ENCODE measurements at regions not wholly inside any gene's neighbourhood (a gene's known extent, or its start where the extent isn't known, plus 50 kb on each side); places are given as distances from the start of the nearest gene placed in this dataset.

DNA sequence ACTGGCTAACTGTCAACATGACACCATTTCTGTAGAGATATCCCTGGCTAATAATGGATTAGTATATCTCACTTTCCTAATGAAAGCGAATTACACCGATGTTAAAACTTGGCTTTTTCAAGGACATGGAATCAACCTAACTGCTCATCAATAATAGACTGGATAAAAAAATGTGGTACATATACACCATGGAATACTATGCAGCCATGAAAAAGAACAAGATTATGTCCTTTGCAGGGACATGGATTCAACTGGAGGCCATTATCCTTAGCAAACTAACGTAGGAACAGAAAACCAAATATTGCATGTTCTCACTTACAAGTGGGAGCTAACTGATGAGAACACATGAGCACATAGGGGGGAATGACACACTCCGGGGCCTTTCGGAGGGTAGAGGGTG lies 62.6 kb downstream of the ZIC1 start:
- Histone ChIP-seq H3K79me2 (ENCODE audit: control insufficient read depth, insufficient read depth, low read length) (no peaks in the 10 kb centered on the region), H3K27ac (ENCODE audit: control insufficient read depth, insufficient read depth, low read length) (no peak overlapping the region), H3K4me2 (ENCODE audit: control insufficient read depth, extremely low read depth, insufficient read depth, low read depth, low read length) (no peak overlapping the region), H3K4me1 (ENCODE audit: control insufficient read depth, extremely low read depth, insufficient read depth, low read length) (no peaks in the 10 kb centered on the region), H2AFZ (ENCODE audit: control insufficient read depth, low read length) (no peak overlapping the region), H3K4me3 (ENCODE audit: control insufficient read depth in 2 of 3, extremely low read depth in 1 of 3, insufficient read depth in 2 of 3, low read depth in 1 of 3, low read length in 3 of 3) (no peak overlapping the region), H3K9me1 (ENCODE audit: control insufficient read depth, extremely low read depth, insufficient read depth, low read length) (no peaks in the 10 kb centered on the region), H4K20me1 (ENCODE audit: control insufficient read depth, extremely low read depth, insufficient read depth, low read length) (no peaks in the 10 kb centered on the region), H3K36me3 (ENCODE audit: control insufficient read depth in 2 of 2, extremely low read depth in 1 of 2, insufficient read depth in 2 of 2, low read length in 2 of 2) (no peaks in the 10 kb centered on the region), H3K27me3 (ENCODE audit: control insufficient read depth, extremely low read depth, insufficient read depth, low read length) (no peaks in the 10 kb centered on the region), H3K9ac (ENCODE audit: control insufficient read depth, extremely low read depth, insufficient read depth, low read length) (no peak overlapping the region), H3K9me3 (ENCODE audit: control insufficient read depth, low read depth, low read length) (no peaks in the 10 kb centered on the region)
- TF ChIP-seq EZH2 (IDR thresholded peaks at IDR 0.05; ENCODE audit: low read length) (no peak), CTCF (optimal IDR thresholded peaks at IDR 0.05 in 1 of 3, IDR thresholded peaks at IDR 0.05 in 1 of 3, conservative IDR thresholded peaks at IDR 0.05 in 1 of 3; ENCODE audit: extremely low read depth in 1 of 3, insufficient read depth in 2 of 3, low read length in 3 of 3) (no peak)
- dilution Hi-C loops (cut with MboI; ENCODE audit: extremely low pct_ligation_motif_present, low sequenced_read_pairs) = no loop called here
- FAIRE-seq = no peak
- no peak for DNase-seq (ENCODE audit: low read depth, low spot score)

- Histone ChIP-seq H2AFZ (ENCODE audit: control insufficient read depth, low read length) (no peak overlapping the region), H4K20me1 (ENCODE audit: control insufficient read depth, extremely low read depth, insufficient read depth, low read length) (no peaks in the 10 kb centered on the region), H3K4me3 (ENCODE audit: control insufficient read depth in 2 of 3, extremely low read depth in 1 of 3, insufficient read depth in 2 of 3, low read depth in 1 of 3, low read length in 3 of 3) (no peak overlapping the region), H3K27ac (ENCODE audit: control insufficient read depth, insufficient read depth, low read length) (no peak overlapping the region), H3K9me3 (ENCODE audit: control insufficient read depth, low read depth, low read length) (no peaks in the 10 kb centered on the region), H3K79me2 (ENCODE audit: control insufficient read depth, insufficient read depth, low read length) (no peaks in the 10 kb centered on the region), H3K27me3 (ENCODE audit: control insufficient read depth, extremely low read depth, insufficient read depth, low read length) (no peaks in the 10 kb centered on the region), H3K9ac (ENCODE audit: control insufficient read depth, extremely low read depth, insufficient read depth, low read length) (no peak overlapping the region), H3K9me1 (ENCODE audit: control insufficient read depth, extremely low read depth, insufficient read depth, low read length) (no peaks in the 10 kb centered on the region), H3K36me3 (ENCODE audit: control insufficient read depth in 2 of 2, extremely low read depth in 1 of 2, insufficient read depth in 2 of 2, low read length in 2 of 2) (no peaks in the 10 kb centered on the region), H3K4me1 (ENCODE audit: control insufficient read depth, extremely low read depth, insufficient read depth, low read length) (no peaks in the 10 kb centered on the region), H3K4me2 (ENCODE audit: control insufficient read depth, extremely low read depth, insufficient read depth, low read depth, low read length) (no peak overlapping the region)
- FAIRE-seq (no peak), DNase-seq (ENCODE audit: low read depth, low spot score) (no peak)
- dilution Hi-C loops (cut with MboI; ENCODE audit: extremely low pct_ligation_motif_present, low sequenced_read_pairs) = no loop called here
- TF ChIP-seq EZH2 (IDR thresholded peaks at IDR 0.05; ENCODE audit: low read length) = no peak
- TF ChIP-seq CTCF (optimal IDR thresholded peaks at IDR 0.05 in 1 of 3, IDR thresholded peaks at IDR 0.05 in 1 of 3, conservative IDR thresholded peaks at IDR 0.05 in 1 of 3; ENCODE audit: extremely low read depth in 1 of 3, insufficient read depth in 2 of 3, low read length in 3 of 3) = no peak
These were observed 63.7 kb downstream of the ZIC1 start for GRCh38 chr3:147472846-147473245.

All from keratinocyte (primary cell).